ENCODE measurements at regions not wholly inside any gene's neighbourhood (a gene's known extent, or its start where the extent isn't known, plus 50 kb on each side); places are given as distances from the start of the nearest gene placed in this dataset.

- Histone ChIP-seq H3K9ac (ENCODE audit: insufficient read depth, low read length) (no peak overlapping the region), H3K4me2 (ENCODE audit: extremely low read depth, insufficient read depth, low read length) (no peak overlapping the region), H3K36me3 (ENCODE audit: control insufficient read depth, insufficient read depth, low read length) (no peaks in the 10 kb centered on the region), H3K27ac (ENCODE audit: insufficient read depth, low read length) (no peak overlapping the region), H3K27me3 (ENCODE audit: control insufficient read depth, insufficient read depth, low read length) (no peaks in the 10 kb centered on the region), H3K4me3 (replicated peaks in 1 of 4; ENCODE audit: control extremely low read depth in 1 of 4, insufficient read depth in 1 of 4, low read depth in 3 of 4, low read length in 4 of 4) (no peak overlapping the region), H4K20me1 (ENCODE audit: control insufficient read depth, extremely low read depth, insufficient read depth, low read length) (no peaks in the 10 kb centered on the region), H2AFZ (ENCODE audit: low read length) (no peak overlapping the region), H3K4me1 (ENCODE audit: control insufficient read depth, extremely low read depth, insufficient read depth, low read length) (no peaks in the 10 kb centered on the region), H3K9me3 (ENCODE audit: control insufficient read depth, insufficient read depth, low read depth, low read length) (no peaks in the 10 kb centered on the region), H3K79me2 (ENCODE audit: control insufficient read depth, insufficient read depth, low read length) (no peaks in the 10 kb centered on the region)
- peak; percentile 46 to 91 for DNase-seq (ENCODE audit: low read depth in 2 of 2)
- TF ChIP-seq CTCF (conservative IDR thresholded peaks at IDR 0.05 in 1 of 2, IDR thresholded peaks at IDR 0.05 in 1 of 2; ENCODE audit: low read depth in 1 of 2, low read length in 2 of 2) (no peak), EZH2 (IDR thresholded peaks at IDR 0.05; ENCODE audit: low read length, missing control alignments) (no peak)
These were observed 769.1 kb upstream of the LUZP2 start for GRCh38 chr11:23727794-23728193.

GRCh38 chr11:23729088-23729487 lies 767.8 kb upstream of the LUZP2 start:
- no peaks in the 10 kb centered on the region for H3K27me3 ChIP-seq (ENCODE audit: control insufficient read depth, insufficient read depth, low read length)
- H3K4me1 ChIP-seq (ENCODE audit: control insufficient read depth, extremely low read depth, insufficient read depth, low read length): no peaks in the 10 kb centered on the region
- no peaks in the 10 kb centered on the region for H4K20me1 ChIP-seq (ENCODE audit: control insufficient read depth, extremely low read depth, insufficient read depth, low read length)
- no peak overlapping the region for H2AFZ ChIP-seq (ENCODE audit: low read length)
- no peak overlapping the region for H3K4me3 ChIP-seq (replicated peaks in 1 of 4; ENCODE audit: control extremely low read depth in 1 of 4, insufficient read depth in 1 of 4, low read depth in 3 of 4, low read length in 4 of 4)
- H3K9ac ChIP-seq (ENCODE audit: insufficient read depth, low read length): no peak overlapping the region
- no peak overlapping the region for H3K4me2 ChIP-seq (ENCODE audit: extremely low read depth, insufficient read depth, low read length)
- H3K9me3 ChIP-seq (ENCODE audit: control insufficient read depth, insufficient read depth, low read depth, low read length): no peaks in the 10 kb centered on the region
- TF ChIP-seq EZH2 (IDR thresholded peaks at IDR 0.05; ENCODE audit: low read length, missing control alignments) (no peak), CTCF (conservative IDR thresholded peaks at IDR 0.05 in 1 of 2, IDR thresholded peaks at IDR 0.05 in 1 of 2; ENCODE audit: low read depth in 1 of 2, low read length in 2 of 2) (no peak)
- peak in 1 of 2 donors; percentile 10 for DNase-seq (ENCODE audit: low read depth in 2 of 2)
- H3K27ac ChIP-seq (ENCODE audit: insufficient read depth, low read length): no peak overlapping the region
- no peaks in the 10 kb centered on the region for H3K79me2 ChIP-seq (ENCODE audit: control insufficient read depth, insufficient read depth, low read length)
- no peaks in the 10 kb centered on the region for H3K36me3 ChIP-seq (ENCODE audit: control insufficient read depth, insufficient read depth, low read length)

- no peaks in the 10 kb centered on the region for H3K36me3 ChIP-seq (ENCODE audit: control insufficient read depth, insufficient read depth, low read length)
- no peak overlapping the region for H3K9ac ChIP-seq (ENCODE audit: insufficient read depth, low read length)
- no peaks in the 10 kb centered on the region for H3K27me3 ChIP-seq (ENCODE audit: control insufficient read depth, insufficient read depth, low read length)
- no peaks in the 10 kb centered on the region for H3K4me1 ChIP-seq (ENCODE audit: control insufficient read depth, extremely low read depth, insufficient read depth, low read length)
- H4K20me1 ChIP-seq (ENCODE audit: control insufficient read depth, extremely low read depth, insufficient read depth, low read length): no peaks in the 10 kb centered on the region
- H2AFZ ChIP-seq (ENCODE audit: low read length): no peak overlapping the region
- H3K27ac ChIP-seq (ENCODE audit: insufficient read depth, low read length): no peak overlapping the region
- no peaks in the 10 kb centered on the region for H3K9me3 ChIP-seq (ENCODE audit: control insufficient read depth, insufficient read depth, low read depth, low read length)
- no peak overlapping the region for H3K4me3 ChIP-seq (replicated peaks in 1 of 4; ENCODE audit: control extremely low read depth in 1 of 4, insufficient read depth in 1 of 4, low read depth in 3 of 4, low read length in 4 of 4)
- TF ChIP-seq EZH2 (IDR thresholded peaks at IDR 0.05; ENCODE audit: low read length, missing control alignments): no peak
- H3K4me2 ChIP-seq (ENCODE audit: extremely low read depth, insufficient read depth, low read length): no peak overlapping the region
- no peak for DNase-seq (ENCODE audit: low read depth in 2 of 2)
- no peaks in the 10 kb centered on the region for H3K79me2 ChIP-seq (ENCODE audit: control insufficient read depth, insufficient read depth, low read length)
These were observed 766.4 kb upstream of the LUZP2 start for GRCh38 chr11:23730307-23730998.
